Esophagus squamous epithelium (tissue), 4 donors: ENCODE measurements at regions not wholly inside any gene's neighbourhood (a gene's known extent, or its start where the extent isn't known, plus 50 kb on each side); places are given as distances from the start of the nearest gene placed in this dataset.

Experiments
- POLR2A ChIP-seq, 4 donors: fragments of 450-650 bp; IDR thresholded peaks; one replicate each; pipeline ENCODE4 v1.6.1; 2017; ENCODE audit warnings: antibody characterized with exemption in 4 of 4, mild to moderate bottlenecking in 4 of 4, moderate library complexity in 3 of 4
- TF ChIP-seq, protein P1 (sequence below), 6 experiments: fragments of 450-650 bp in 4 of 6; fragments of 200-600 bp in 2 of 6; sonication (generic) in 2 of 6; IDR thresholded peaks; one replicate each; pipeline ENCODE4 v1.5.1; 2016 to 2019; ENCODE audit warnings: antibody characterized with exemption in 6 of 6, mild to moderate bottlenecking in 4 of 6, moderate library complexity in 4 of 6

DNA sequence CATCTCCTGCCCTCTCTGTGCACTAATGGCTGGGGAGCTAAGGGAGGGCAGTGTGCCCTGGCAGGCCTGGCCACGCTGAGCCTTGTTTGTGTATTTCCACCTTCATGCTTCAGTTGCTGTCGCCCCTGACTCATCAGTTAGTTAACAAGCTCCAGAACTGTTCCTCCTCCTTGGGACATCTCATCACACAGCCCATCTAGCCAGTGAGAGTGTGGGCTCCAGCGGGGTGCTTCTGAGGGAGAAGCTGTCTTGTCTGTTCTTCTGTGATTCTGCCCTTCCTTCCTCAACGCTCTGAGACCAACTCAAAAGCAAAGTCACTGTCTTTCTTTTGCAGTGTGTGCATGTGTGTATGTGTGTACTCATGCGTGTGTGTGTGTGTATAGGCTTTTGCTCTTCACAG, 58.3 kb upstream of the CPEB4 start:
- TF ChIP-seq, protein P1, sequence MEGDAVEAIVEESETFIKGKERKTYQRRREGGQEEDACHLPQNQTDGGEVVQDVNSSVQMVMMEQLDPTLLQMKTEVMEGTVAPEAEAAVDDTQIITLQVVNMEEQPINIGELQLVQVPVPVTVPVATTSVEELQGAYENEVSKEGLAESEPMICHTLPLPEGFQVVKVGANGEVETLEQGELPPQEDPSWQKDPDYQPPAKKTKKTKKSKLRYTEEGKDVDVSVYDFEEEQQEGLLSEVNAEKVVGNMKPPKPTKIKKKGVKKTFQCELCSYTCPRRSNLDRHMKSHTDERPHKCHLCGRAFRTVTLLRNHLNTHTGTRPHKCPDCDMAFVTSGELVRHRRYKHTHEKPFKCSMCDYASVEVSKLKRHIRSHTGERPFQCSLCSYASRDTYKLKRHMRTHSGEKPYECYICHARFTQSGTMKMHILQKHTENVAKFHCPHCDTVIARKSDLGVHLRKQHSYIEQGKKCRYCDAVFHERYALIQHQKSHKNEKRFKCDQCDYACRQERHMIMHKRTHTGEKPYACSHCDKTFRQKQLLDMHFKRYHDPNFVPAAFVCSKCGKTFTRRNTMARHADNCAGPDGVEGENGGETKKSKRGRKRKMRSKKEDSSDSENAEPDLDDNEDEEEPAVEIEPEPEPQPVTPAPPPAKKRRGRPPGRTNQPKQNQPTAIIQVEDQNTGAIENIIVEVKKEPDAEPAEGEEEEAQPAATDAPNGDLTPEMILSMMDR (IDR thresholded peaks at IDR 0.05) = no peak
- TF ChIP-seq POLR2A (IDR thresholded peaks at IDR 0.05) = no peak
